ENCODE measurements at regions not wholly inside any gene's neighbourhood (a gene's known extent, or its start where the extent isn't known, plus 50 kb on each side); places are given as distances from the start of the nearest gene placed in this dataset.
"Not testable (repeated sequence)": the region's sequence is repeated elsewhere in the genome, so short reads cannot be mapped to it uniquely, and the experiment has no call there.

DNA sequence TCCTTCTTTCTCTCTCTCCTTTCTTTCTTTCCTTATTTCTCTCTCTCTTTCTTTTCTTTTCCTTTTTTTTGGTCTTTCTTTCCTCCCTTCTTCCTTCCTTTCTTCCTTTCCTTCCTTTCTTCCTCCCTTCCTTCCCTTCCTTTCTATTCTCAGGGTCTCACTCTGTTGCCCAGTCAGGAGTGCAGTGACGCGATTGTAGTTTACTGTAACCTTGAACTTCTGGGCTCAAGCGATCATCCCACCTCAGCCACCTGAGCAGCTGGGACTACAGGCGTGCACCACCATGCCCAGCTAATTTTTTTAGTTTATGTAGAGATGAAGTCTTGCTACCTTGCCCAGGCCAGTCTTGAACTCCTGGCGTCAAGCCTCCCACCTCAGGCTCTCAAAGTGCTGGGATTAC is 83.8 kb upstream of the PPM1B start:
- DNase-seq (ENCODE audit: low read depth in 2 of 2): no peak

DNA sequence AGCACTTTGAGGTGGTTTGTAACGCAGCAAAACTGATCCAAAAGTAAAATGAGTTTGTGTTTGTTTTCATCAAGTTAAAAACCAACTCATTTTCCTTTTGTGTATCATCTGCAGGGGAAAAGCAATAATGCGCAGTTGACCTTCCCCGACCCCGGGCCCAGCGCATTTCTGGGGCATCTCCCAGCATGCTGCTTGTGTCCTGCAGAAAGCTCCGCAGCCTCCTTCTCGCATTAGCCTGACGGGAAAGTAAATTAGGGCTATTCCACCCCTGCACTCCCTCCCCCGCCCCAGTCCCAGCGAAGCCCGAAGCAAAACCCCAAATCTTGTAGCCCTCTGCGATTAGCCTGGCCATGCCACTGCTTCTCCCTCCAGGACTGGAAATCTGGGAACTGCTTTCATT is 82.0 kb upstream of the PPM1B start:
- DNase-seq (ENCODE audit: low read depth in 2 of 2): no peak

GRCh38 chr2:44087036-44087713 is 81.5 kb upstream of the PPM1B start:
- peak; percentile 76 to 78 for DNase-seq (ENCODE audit: low read depth in 2 of 2)

DNA sequence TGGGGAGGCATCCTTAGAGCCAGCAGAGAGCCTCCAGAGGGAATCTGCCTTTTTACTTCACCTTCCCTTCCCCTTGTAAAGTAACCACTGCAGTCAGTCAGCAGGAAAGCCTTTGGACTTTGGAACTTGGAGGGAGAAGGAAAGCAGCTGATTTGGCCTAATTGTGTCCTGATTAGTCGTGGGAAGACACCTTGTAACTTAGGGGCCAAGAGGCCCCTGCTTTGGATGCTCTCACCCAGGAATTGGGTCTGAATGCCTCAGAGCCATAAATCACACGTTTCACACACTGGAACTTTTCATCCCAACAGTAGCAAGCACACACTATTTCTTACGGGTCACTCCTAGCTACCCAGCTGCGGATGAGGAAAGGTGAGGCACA is 81.0 kb upstream of the PPM1B start:
- no peak for DNase-seq (ENCODE audit: low read depth in 2 of 2)

DNA sequence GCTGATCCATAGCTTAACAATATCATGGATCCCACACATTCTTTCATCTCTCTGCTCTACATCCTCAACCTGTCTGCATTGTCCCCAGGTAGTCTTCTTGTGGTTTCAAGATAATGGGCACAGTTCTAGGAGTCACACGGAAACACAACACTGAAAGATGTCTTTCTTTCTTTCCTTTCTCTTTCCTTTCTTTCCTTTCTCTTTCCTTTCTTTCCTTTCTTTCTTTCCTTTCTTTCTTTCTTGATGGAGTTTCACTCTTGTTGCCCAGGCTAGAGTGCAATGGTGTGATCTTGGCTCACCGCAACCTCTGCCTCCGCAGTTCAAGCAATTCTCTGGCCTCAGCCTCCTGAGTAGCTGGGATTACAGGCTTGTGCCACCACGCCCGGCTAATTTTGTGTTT is 76.2 kb upstream of the PPM1B start:
- not testable (repeated sequence) for DNase-seq (ENCODE audit: low read depth in 2 of 2)

DNA sequence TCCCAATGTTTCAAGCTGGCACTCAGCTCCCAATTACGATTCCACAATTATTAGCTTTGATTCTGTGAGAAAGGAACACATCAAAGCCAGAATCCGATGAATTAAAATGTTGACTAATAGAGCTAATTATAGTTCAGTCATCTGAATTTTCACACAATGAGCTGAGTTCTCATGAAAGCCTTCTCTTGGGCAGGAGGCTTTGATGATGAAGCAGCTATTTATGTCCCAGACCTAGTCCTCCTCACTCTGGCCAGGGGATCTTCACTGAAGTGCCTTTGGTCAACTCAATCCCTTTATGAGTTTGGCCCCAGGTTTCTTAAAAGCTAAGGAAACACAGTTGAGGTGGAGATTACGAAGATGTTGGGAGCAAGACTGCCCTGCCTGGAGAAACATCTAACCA is 74.7 kb upstream of the PPM1B start:
- no peak for DNase-seq (ENCODE audit: low read depth in 2 of 2)

DNA sequence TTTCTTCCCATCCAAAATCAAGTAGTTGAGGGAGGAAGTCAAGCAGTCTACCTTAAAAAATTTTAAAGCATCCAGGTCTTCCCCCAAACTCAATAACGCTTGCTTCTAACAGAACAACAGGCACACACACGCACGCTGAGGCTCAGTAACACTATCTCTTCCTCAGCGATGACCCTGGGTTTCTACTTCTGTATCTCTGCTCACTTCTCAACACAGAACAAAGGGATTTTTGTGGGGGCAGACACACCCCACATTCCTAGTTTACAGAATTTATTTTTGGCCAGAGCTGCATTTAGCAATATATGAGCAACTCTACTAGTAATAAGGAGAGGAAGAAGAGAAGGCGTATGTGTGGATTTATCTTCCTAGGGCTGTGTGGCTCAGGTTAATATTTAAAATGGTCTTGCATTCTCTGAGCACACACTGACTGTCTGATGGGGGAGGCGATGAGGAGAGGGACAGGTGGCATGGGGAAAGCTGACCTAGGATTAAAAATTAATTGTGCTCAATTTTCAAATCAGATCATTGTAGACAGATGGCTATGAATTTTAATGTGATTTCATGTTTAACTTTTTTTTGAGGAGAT is 71.3 kb upstream of the PPM1B start:
- DNase-seq (ENCODE audit: low read depth in 2 of 2): no peak

- DNase-seq (ENCODE audit: low read depth in 2 of 2): no peak
These were observed 70.6 kb upstream of the PPM1B start for GRCh38 chr2:44098050-44098449.

GRCh38 chr2:44098891-44099290 is 69.8 kb upstream of the PPM1B start:
- DNase-seq (ENCODE audit: low read depth in 2 of 2): no peak

DNA sequence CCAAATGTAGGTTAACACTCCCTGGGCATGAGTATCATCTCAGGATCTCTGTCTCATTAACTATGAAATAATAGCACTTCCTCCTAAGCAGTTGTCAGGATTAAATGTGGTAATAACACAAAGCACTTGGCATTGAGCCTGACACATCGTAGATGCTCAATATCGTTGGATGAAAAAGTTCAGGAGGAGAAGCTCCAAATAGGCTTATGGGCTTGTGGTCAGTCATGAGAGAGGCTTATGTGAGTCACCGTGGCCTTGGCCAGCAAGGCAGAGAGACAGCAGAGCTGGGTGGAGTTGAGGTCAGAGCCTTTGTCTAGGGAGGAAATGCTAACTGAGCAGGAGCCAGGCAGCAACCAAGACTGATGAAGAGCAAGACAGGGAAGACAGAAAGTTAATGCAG is 68.3 kb upstream of the PPM1B start:
- DNase-seq (ENCODE audit: low read depth in 2 of 2): peak; percentile 8 to 96

- DNase-seq (ENCODE audit: low read depth in 2 of 2): no peak
These were observed 67.4 kb upstream of the PPM1B start for GRCh38 chr2:44101246-44101645.

DNA sequence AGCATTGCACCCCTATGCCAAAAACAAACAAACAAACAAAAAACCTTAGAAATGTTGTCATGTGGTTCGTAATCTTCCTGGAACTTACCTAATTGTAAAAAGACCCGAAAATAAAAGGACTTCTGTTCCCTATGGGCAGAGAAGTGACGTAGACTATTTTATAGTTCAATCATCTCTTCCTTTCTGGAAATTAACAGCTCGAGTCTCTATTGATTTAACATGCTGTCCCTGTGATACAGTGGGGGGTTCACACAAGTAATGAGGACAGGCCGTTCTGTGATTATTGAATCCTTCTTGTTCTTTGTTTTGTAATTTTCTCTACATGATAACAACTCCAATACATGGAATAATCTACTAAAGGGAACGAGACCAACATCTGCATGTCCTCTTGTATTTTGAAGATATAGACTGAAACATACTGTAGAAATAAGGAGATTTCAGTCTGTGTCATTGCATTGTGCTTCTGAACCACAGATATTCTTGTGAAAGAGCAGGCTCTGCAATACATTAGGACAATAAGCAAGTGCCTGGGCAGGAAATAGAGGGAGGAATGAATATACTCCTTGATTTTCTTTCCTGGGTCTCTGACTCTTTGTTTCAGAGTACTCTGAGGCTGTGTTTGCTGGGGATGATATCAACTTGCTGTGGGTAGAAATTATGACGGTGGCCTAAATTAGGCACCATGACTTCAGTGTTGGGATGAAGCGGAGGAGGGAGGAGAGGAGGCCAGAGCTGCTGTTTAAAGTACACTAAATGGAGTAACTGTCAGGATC is 65.7 kb upstream of the PPM1B start:
- DNase-seq (ENCODE audit: low read depth in 2 of 2): no peak

DNA sequence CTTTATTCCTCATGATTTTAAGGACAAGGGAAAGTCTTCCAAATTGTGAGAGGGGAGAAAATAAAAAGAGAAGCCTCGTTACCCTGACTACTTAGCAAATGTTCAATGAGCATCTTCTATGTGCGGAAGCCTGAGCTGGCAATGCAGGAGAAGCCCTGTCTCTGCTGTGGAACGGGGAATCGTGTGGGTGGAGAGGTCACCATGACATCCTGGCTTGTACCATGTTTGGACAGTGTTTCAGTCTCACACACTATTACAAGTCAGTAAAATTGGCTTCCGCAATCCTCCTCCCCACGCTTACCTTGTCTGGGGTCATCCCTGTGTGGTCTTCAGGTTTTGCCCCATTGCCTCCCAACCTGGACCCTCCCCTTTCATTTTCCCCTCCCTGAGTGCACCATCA is 65.0 kb upstream of the PPM1B start:
- no peak for DNase-seq (ENCODE audit: low read depth in 2 of 2)

- no peak for DNase-seq (ENCODE audit: low read depth in 2 of 2)
These were observed 63.8 kb upstream of the PPM1B start for GRCh38 chr2:44104855-44105271.

GRCh38 chr2:44106509-44106908 is 62.2 kb upstream of the PPM1B start:
- DNase-seq (ENCODE audit: low read depth in 2 of 2): not testable (repeated sequence)

GRCh38 chr2:44107086-44107740 is 61.5 kb upstream of the PPM1B start:
- DNase-seq (ENCODE audit: low read depth in 2 of 2): no peak

DNA sequence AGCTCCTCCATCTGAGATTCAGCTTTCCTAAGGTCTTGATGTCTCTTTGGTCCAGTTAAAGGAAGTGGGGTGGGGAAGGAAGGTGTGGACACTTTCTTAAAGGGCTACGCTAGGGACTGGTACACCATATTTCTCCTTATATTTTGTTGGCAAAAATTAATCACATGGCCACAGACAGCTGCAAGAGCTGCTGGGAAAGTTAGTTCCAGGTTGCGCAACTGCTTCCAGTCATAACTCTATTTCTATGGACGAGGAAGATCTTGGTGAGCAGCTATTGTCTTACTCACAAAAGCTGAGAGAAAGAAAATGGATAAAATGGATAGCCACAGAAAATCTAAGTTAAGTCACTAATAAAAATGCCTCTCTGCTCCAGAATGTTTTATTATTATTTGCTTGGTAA is 60.7 kb upstream of the PPM1B start:
- DNase-seq (ENCODE audit: low read depth in 2 of 2): no peak

GRCh38 chr2:44109166-44109565 is 59.5 kb upstream of the PPM1B start:
- DNase-seq (ENCODE audit: low read depth in 2 of 2): no peak

- no peak for DNase-seq (ENCODE audit: low read depth in 2 of 2)
These were observed 58.2 kb upstream of the PPM1B start for GRCh38 chr2:44110444-44110843.

GRCh38 chr2:44112096-44112495 is 56.6 kb upstream of the PPM1B start:
- no peak for DNase-seq (ENCODE audit: low read depth in 2 of 2)

DNA sequence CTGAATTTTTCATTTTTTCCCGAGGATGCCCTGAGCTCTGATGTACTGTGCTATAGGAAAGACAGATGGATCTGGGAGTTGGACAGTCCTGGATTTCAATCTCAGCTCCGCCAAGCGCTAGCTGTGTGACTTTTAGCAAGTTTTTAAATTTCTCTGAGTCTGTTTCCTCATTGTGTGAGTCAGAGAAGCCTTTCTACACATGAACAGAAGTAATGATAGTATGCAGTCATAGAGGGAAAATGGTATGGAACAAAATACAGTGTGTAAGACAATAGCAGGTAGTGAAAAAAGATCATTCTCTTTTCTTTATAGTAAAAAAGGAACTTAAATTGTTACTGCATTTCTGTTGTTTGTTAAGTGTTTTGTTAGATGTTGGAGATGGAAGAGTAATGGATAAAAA is 52.4 kb upstream of the PPM1B start:
- DNase-seq (ENCODE audit: low read depth in 2 of 2): no peak

- no peak for DNase-seq (ENCODE audit: low read depth in 2 of 2)
These were observed 50.4 kb upstream of the PPM1B start for GRCh38 chr2:44118257-44118656.

Data from lung microvascular endothelial cell (primary cell).